Duodenal mucosa (tissue), 2 donors: ENCODE measurements at regions not wholly inside any gene's neighbourhood (a gene's known extent, or its start where the extent isn't known, plus 50 kb on each side); places are given as distances from the start of the nearest gene placed in this dataset.

Experiments
- H3K27ac ChIP-seq: one replicate; pipeline ENCODE4 v1.7.0; 2013; ENCODE audit warnings: low read depth, low read length
- H3K27me3 ChIP-seq, 2 donors: one replicate each; pipeline ENCODE4 v1.7.0; 2013; ENCODE audit warnings: low read length in 2 of 2, control low read depth in 1 of 2; ENCODE audit not compliant: insufficient read depth in 2 of 2, control insufficient read depth in 1 of 2
- H3K36me3 ChIP-seq, 2 donors: one replicate each; pipeline ENCODE4 v1.7.0; 2013; ENCODE audit warnings: low read length in 2 of 2, control low read depth in 1 of 2; ENCODE audit not compliant: insufficient read depth in 2 of 2, control insufficient read depth in 1 of 2
- H3K4me1 ChIP-seq, 2 donors: one replicate each; pipeline ENCODE4 v1.7.0; 2013; ENCODE audit warnings: low read length in 2 of 2, control low read depth in 1 of 2; ENCODE audit not compliant: insufficient read depth in 2 of 2, control insufficient read depth in 1 of 2
- H3K4me3 ChIP-seq, 2 donors: one replicate each; pipeline ENCODE4 v1.7.0; 2013; ENCODE audit warnings: low read length in 2 of 2, low read depth in 1 of 2
- H3K9ac ChIP-seq, 2 donors: one replicate each; pipeline ENCODE4 v1.7.0; 2013; ENCODE audit warnings: low read length in 2 of 2, low read depth in 1 of 2
- H3K9me3 ChIP-seq, 2 donors: one replicate each; pipeline ENCODE4 v1.7.0; 2013; ENCODE audit warnings: low read length in 2 of 2, control low read depth in 1 of 2; ENCODE audit not compliant: control insufficient read depth in 1 of 2

- Histone ChIP-seq H3K36me3 (no peaks in the 10 kb centered on the region), H3K9me3 (no peaks in the 10 kb centered on the region), H3K4me3 (no peak overlapping the region), H3K27me3 (no peaks in the 10 kb centered on the region), H3K9ac (no peak overlapping the region), H3K4me1 (no peaks in the 10 kb centered on the region), H3K27ac (no peak overlapping the region)
These were observed 379.0 kb downstream of the FOXO1 start for GRCh38 chr13:40287428-40287827.

- no peaks in the 10 kb centered on the region for H3K4me1 ChIP-seq
- H3K4me3 ChIP-seq = no peak overlapping the region
- no peak overlapping the region for H3K9ac ChIP-seq
- no peak overlapping the region for H3K27ac ChIP-seq
- H3K27me3 ChIP-seq = no peaks in the 10 kb centered on the region
- no peaks in the 10 kb centered on the region for H3K36me3 ChIP-seq
- no peaks in the 10 kb centered on the region for H3K9me3 ChIP-seq
These were observed 378.2 kb downstream of the FOXO1 start for GRCh38 chr13:40288259-40288658.

GRCh38 chr13:40290758-40291157 is 375.7 kb downstream of the FOXO1 start:
- no peak overlapping the region for H3K4me3 ChIP-seq
- H3K27me3 ChIP-seq = no peaks in the 10 kb centered on the region
- H3K4me1 ChIP-seq = no peaks in the 10 kb centered on the region
- no peak overlapping the region for H3K9ac ChIP-seq
- no peaks in the 10 kb centered on the region for H3K36me3 ChIP-seq
- H3K27ac ChIP-seq = no peak overlapping the region
- H3K9me3 ChIP-seq = peaks cover 0 to 3% of the 10 kb centered on the region in 2 donors

GRCh38 chr13:40292108-40292507 is 374.3 kb downstream of the FOXO1 start:
- no peak overlapping the region for H3K4me3 ChIP-seq
- H3K4me1 ChIP-seq = no peaks in the 10 kb centered on the region
- H3K9me3 ChIP-seq = peaks cover 5 to 10% of the 10 kb centered on the region in 2 donors
- H3K9ac ChIP-seq = no peak overlapping the region
- no peaks in the 10 kb centered on the region for H3K36me3 ChIP-seq
- no peak overlapping the region for H3K27ac ChIP-seq
- H3K27me3 ChIP-seq = no peaks in the 10 kb centered on the region

GRCh38 chr13:40292536-40292935 is 373.9 kb downstream of the FOXO1 start:
- H3K9me3 ChIP-seq = peaks cover 5 to 10% of the 10 kb centered on the region in 2 donors
- H3K27ac ChIP-seq = no peak overlapping the region
- no peaks in the 10 kb centered on the region for H3K4me1 ChIP-seq
- no peak overlapping the region for H3K4me3 ChIP-seq
- H3K36me3 ChIP-seq = no peaks in the 10 kb centered on the region
- no peaks in the 10 kb centered on the region for H3K27me3 ChIP-seq
- no peak overlapping the region for H3K9ac ChIP-seq

GRCh38 chr13:40302351-40302750 is 364.1 kb downstream of the FOXO1 start:
- no peaks in the 10 kb centered on the region for H3K36me3 ChIP-seq
- H3K4me1 ChIP-seq = no peaks in the 10 kb centered on the region
- H3K9ac ChIP-seq = no peak overlapping the region
- no peak overlapping the region for H3K4me3 ChIP-seq
- peaks cover 7 to 8% of the 10 kb centered on the region in 2 donors for H3K9me3 ChIP-seq
- H3K27ac ChIP-seq = no peak overlapping the region
- no peaks in the 10 kb centered on the region for H3K27me3 ChIP-seq

GRCh38 chr13:40304391-40304790 is 362.1 kb downstream of the FOXO1 start:
- no peaks in the 10 kb centered on the region for H3K4me1 ChIP-seq
- H3K4me3 ChIP-seq = no peak overlapping the region
- peaks cover 7 to 8% of the 10 kb centered on the region in 2 donors for H3K9me3 ChIP-seq
- H3K9ac ChIP-seq = no peak overlapping the region
- no peaks in the 10 kb centered on the region for H3K36me3 ChIP-seq
- H3K27me3 ChIP-seq = no peaks in the 10 kb centered on the region
- no peak overlapping the region for H3K27ac ChIP-seq

- H3K36me3 ChIP-seq = no peaks in the 10 kb centered on the region
- peaks cover 7 to 8% of the 10 kb centered on the region in 2 donors for H3K9me3 ChIP-seq
- no peaks in the 10 kb centered on the region for H3K4me1 ChIP-seq
- H3K27me3 ChIP-seq = no peaks in the 10 kb centered on the region
- no peak overlapping the region for H3K27ac ChIP-seq
- H3K9ac ChIP-seq = no peak overlapping the region
- no peak overlapping the region for H3K4me3 ChIP-seq
These were observed 359.6 kb downstream of the FOXO1 start for GRCh38 chr13:40306817-40307216.

- Histone ChIP-seq H3K9ac (no peak overlapping the region), H3K4me3 (no peak overlapping the region), H3K4me1 (no peaks in the 10 kb centered on the region), H3K27ac (no peak overlapping the region), H3K36me3 (no peaks in the 10 kb centered on the region), H3K9me3 (peaks cover 4 to 8% of the 10 kb centered on the region in 2 donors), H3K27me3 (no peaks in the 10 kb centered on the region)
These were observed 356.6 kb downstream of the FOXO1 start for GRCh38 chr13:40309881-40310280.

GRCh38 chr13:40311356-40312101 is 354.9 kb downstream of the FOXO1 start:
- Histone ChIP-seq H3K27ac (no peak overlapping the region), H3K4me1 (no peaks in the 10 kb centered on the region), H3K36me3 (no peaks in the 10 kb centered on the region), H3K9ac (no peak overlapping the region), H3K9me3 (peaks cover 3 to 5% of the 10 kb centered on the region in 2 donors), H3K27me3 (no peaks in the 10 kb centered on the region), H3K4me3 (no peak overlapping the region)
